ENCODE measurements at regions not wholly inside any gene's neighbourhood (a gene's known extent, or its start where the extent isn't known, plus 50 kb on each side); places are given as distances from the start of the nearest gene placed in this dataset.

DNA sequence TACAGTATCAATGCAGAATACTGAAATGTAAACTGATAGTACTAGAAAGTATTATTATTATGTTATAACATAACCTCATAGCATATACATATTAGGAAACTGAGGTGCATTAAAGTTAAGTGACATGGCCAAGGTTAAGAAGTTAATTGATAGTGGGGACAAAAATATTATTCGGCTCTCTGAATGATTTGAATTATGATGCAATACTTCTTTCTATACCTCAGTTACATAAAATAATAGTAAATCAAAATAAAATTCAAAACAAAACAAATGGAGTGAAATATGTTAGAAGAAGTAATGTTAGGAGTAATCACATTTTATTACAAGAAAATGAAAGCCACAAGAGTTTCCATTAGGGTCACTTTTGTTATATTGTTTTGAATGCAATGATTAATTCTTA lies 455.2 kb downstream of the PLA2G4A start:
- intact Hi-C loops (cut with DNase I; ENCODE audit: low total_unique reads), result no loop called here

DNA sequence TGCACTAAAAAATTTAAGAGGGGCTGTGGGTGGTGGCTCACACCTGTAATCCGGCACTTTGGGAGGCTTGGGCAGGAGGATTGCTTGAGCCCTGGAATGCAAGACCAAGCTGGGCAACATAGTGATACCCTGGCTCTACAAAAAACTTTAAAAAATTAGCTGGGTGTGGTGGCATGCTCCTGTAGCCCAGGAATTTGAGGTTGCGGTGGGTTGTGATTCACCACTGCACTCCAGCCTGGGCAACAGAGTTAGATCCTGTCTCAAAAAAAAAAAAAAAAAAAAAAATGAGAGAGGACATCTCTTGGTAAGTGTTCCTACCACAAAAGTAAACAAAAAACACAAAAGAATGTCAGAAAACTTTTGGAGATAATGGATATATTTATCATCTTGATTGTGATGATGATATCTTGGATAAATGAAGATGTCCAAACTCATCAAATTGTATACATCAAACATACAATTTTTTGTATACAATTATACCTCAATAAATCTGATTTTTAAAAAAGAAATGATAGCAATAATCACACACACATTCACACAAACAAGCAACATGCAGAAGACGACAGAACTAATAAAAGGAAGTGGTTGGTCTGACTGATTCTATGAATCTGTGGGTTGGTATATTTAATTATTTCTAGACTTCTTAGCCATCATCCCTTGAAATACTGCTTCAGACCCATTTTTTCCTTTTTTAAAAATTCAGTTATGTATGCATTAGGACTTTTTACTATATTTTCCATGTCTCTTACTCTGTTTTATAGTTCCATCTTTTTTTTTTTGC lies 465.9 kb downstream of the PLA2G4A start:
- DNase-seq (ENCODE audit: low spot score in 2 of 2), result no peak
- TF ChIP-seq, protein P1, sequence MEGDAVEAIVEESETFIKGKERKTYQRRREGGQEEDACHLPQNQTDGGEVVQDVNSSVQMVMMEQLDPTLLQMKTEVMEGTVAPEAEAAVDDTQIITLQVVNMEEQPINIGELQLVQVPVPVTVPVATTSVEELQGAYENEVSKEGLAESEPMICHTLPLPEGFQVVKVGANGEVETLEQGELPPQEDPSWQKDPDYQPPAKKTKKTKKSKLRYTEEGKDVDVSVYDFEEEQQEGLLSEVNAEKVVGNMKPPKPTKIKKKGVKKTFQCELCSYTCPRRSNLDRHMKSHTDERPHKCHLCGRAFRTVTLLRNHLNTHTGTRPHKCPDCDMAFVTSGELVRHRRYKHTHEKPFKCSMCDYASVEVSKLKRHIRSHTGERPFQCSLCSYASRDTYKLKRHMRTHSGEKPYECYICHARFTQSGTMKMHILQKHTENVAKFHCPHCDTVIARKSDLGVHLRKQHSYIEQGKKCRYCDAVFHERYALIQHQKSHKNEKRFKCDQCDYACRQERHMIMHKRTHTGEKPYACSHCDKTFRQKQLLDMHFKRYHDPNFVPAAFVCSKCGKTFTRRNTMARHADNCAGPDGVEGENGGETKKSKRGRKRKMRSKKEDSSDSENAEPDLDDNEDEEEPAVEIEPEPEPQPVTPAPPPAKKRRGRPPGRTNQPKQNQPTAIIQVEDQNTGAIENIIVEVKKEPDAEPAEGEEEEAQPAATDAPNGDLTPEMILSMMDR (IDR thresholded peaks at IDR 0.05), result no peak
- no peak for TF ChIP-seq POLR2A (IDR thresholded peaks at IDR 0.05)
- intact Hi-C loops (cut with DNase I; ENCODE audit: low total_unique reads), result no loop called here
- no peak overlapping the region for H3K4me3 ChIP-seq (ENCODE audit: low read depth, poor library complexity, severe bottlenecking)
- 69 to 83% methylated on average over 3 of the region's 3 CpGs for WGBS, 2 donors

More for the DNA sequence above, 455.2 kb downstream of the PLA2G4A start:
- TF ChIP-seq, protein P1 (IDR thresholded peaks at IDR 0.05), result no peak
- TF ChIP-seq POLR2A (IDR thresholded peaks at IDR 0.05), result no peak
- 89 to 91% methylated on average over 1 of the region's 1 CpG for WGBS, 2 donors
- no peak overlapping the region for H3K4me3 ChIP-seq (ENCODE audit: low read depth, poor library complexity, severe bottlenecking)
- no peak for DNase-seq (ENCODE audit: low spot score in 2 of 2)

DNA sequence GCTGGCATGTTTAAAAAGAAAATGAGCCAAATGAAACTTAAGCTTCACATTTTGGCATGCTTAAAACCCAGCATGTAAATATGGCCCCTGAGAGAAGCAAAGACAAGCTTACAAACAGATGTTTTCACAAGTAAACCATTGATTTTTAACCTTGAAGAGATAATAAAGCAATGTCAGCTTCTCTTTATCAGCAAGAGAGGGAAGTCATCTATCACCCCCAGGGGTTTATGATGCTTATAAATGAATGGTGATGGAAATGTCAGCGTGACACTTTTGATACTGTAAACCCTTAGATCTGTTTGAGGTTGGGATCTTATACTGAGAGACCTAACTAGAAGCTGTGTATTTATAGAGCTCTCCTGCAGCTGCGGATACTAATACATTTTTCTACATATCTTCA lies 471.3 kb downstream of the PLA2G4A start:
- no peak for TF ChIP-seq POLR2A (IDR thresholded peaks at IDR 0.05)
- TF ChIP-seq, protein P1 (IDR thresholded peaks at IDR 0.05), result no peak
- intact Hi-C loops (cut with DNase I; ENCODE audit: low total_unique reads), result no loop called here
- DNase-seq (ENCODE audit: low spot score in 2 of 2), result no peak
- WGBS, 2 donors, result 40 to 46% methylated on average over 2 of the region's 2 CpGs
- no peak overlapping the region for H3K4me3 ChIP-seq (ENCODE audit: low read depth, poor library complexity, severe bottlenecking)

DNA sequence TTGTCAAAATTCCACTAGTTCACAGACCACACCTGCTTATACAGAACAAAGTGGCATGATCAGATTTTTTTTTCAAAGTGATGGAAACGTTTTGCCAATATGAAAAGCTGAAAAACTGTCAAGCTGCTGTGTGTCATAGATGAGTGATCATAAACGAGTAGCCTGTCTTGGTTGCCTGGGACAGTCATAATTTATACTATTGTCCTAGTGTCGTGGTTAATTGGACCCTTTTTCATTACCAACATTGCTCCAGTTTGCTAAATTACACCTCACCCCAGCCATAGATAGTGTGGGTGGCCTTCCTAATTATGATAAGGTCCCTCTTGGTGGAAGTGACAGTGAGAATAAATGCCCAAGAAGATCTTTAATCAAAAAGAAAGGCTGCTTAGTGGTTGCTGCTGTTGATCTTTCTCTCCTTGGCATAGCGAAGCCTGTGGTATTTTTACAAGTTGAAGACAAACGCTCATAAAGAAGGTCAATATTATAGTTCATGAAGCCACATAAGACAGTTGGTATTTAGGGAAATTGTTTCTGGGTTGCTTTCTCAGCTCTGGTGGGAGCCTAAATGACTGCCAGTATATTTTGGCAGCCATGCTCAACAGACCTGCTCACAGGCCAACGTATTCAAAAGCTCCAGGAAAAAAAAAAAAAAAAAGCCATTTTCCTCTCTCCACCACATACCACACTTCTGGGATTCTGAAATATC lies 478.1 kb downstream of the PLA2G4A start:
- H3K4me3 ChIP-seq (ENCODE audit: low read depth, poor library complexity, severe bottlenecking), result no peak overlapping the region
- intact Hi-C loops (cut with DNase I; ENCODE audit: low total_unique reads), result no loop called here
- DNase-seq (ENCODE audit: low spot score in 2 of 2), result no peak
- WGBS, 2 donors, result 46 to 52% methylated on average over 6 of the region's 6 CpGs
- TF ChIP-seq, protein P1 (IDR thresholded peaks at IDR 0.05), result no peak
- no peak for TF ChIP-seq POLR2A (IDR thresholded peaks at IDR 0.05)

DNA sequence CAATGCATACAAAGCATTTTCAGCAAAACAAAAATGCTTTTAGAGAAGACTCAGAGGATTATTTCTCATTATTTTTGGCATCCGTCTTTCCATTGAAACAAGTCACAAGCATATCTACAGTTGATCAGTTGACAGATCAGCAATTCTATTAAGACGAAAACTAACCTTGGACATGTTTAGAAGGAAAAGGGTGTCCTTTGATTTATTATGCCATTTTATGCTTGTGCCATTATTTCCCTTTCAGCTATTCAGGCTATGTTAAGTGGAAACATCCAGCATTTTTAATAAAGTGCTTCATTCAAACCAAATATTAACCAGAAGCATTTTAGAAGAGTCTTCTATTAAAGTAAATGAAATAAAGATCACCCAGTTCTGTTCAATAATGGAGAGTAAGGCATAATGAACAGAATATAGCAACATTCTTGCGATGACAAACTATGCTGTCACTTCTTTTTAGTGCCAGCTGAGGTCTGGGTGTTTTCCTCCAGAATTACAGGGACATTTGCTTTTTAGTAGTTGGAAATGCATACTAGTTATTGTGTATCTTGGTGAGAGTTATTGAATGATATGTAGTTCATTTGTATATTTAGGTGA lies 481.4 kb downstream of the PLA2G4A start:
- intact Hi-C loops (cut with DNase I; ENCODE audit: low total_unique reads), result no loop called here
- no peak for DNase-seq (ENCODE audit: low spot score in 2 of 2)
- TF ChIP-seq, protein P1 (IDR thresholded peaks at IDR 0.05), result no peak
- no peak for TF ChIP-seq POLR2A (IDR thresholded peaks at IDR 0.05)
- H3K4me3 ChIP-seq (ENCODE audit: low read depth, poor library complexity, severe bottlenecking), result no peak overlapping the region
- 52 to 59% methylated on average over 3 of the region's 3 CpGs for WGBS, 2 donors
